H1 (cell line): ENCODE measurements at regions not wholly inside any gene's neighbourhood (a gene's known extent, or its start where the extent isn't known, plus 50 kb on each side); places are given as distances from the start of the nearest gene placed in this dataset.

Source experiments
- CTCF ChIA-PET: fragments of 300-600 bp; sonication (Branson Sonifier 250); formaldehyde crosslinking; loops from one replicate; lab custom pipeline; 2021; ENCODE audit not compliant: partially characterized antibody; lab: Charles Lee
- POLR2A ChIA-PET: fragments of 300-600 bp; sonication (Branson Sonifier 250); formaldehyde crosslinking; loops from one replicate; lab custom pipeline; 2021; ENCODE audit warnings: inconsistent platforms; ENCODE audit not compliant: partially characterized antibody; lab: Charles Lee
- DNase-seq, 2 experiments: peaks; one replicate each; pipeline versions ENCODE4 v3.0.0 to v3.0.0-alpha.2; 2010 to 2022; ENCODE audit warnings: low spot score in 2 of 2, low read depth in 1 of 2, mixed read lengths in 1 of 2
- FAIRE-seq: peaks from 2 replicates; lab custom pipeline; 2011; peaks lifted over from hg19 to GRCh38; lab: Jason Lieb, UNC
- H2AFZ ChIP-seq: 2 replicates; pipeline ENCODE4 v1.8.1; 2012; ENCODE audit warnings: low read length, inconsistent platforms
- H2AK5ac ChIP-seq: 2 replicates; pipeline ENCODE4 v1.6.1; 2013; ENCODE audit warnings: low read depth, low read length
- H2BK120ac ChIP-seq: replicated peaks from 2 replicates; pipeline ENCODE3; 2013; ENCODE audit warnings: low read depth, low read length, inconsistent platforms
- H2BK12ac ChIP-seq: 2 replicates; pipeline ENCODE4 v1.6.1; 2013; ENCODE audit warnings: low read depth, low read length
- H2BK15ac ChIP-seq: 2 replicates; pipeline ENCODE4 v1.6.1; 2013; ENCODE audit warnings: low read length
- H2BK20ac ChIP-seq: 2 replicates; pipeline ENCODE4 v1.6.1; 2013; ENCODE audit warnings: low read length
- H2BK5ac ChIP-seq: 2 replicates; pipeline ENCODE4 v1.6.1; 2013; ENCODE audit warnings: low read depth, low read length
- H3K14ac ChIP-seq: 2 replicates; pipeline ENCODE4 v1.6.1; 2013; ENCODE audit warnings: inconsistent platforms; ENCODE audit not compliant: insufficient read length
- H3K18ac ChIP-seq: 2 replicates; pipeline ENCODE4 v1.6.1; 2013; ENCODE audit warnings: low read length; ENCODE audit errors: extremely low read depth
- H3K23ac ChIP-seq: 2 replicates; pipeline ENCODE4 v1.6.1; 2013; ENCODE audit warnings: inconsistent platforms; ENCODE audit not compliant: insufficient read length
- H3K23me2 ChIP-seq: 2 replicates; pipeline ENCODE4 v1.6.1; 2013; ENCODE audit warnings: low read depth, low read length
- H3K27ac ChIP-seq: 2 replicates; pipeline ENCODE4 v1.6.1; 2011; ENCODE audit warnings: low read depth, low read length, inconsistent platforms
- H3K27me3 ChIP-seq, 4 experiments: replicated peaks in 1 of 4; 1 replicate in 1 of 4; 2 replicates in 3 of 4; pipeline versions ENCODE4 v1.6.1 to v1.8.1; 2011 to 2013; ENCODE audit warnings: low read length in 3 of 4, mild to moderate bottlenecking in 3 of 4, inconsistent platforms in 2 of 4, mixed read lengths in 2 of 4, moderate library complexity in 1 of 4; ENCODE audit not compliant: control insufficient read depth in 3 of 4, insufficient read depth in 3 of 4; ENCODE audit errors: extremely low read depth in 1 of 4
- H3K36me3 ChIP-seq, 4 experiments: 2 replicates each; pipeline versions ENCODE4 v1.6.1 to v1.8.1; 2011 to 2013; ENCODE audit warnings: mild to moderate bottlenecking in 4 of 4, low read length in 3 of 4, moderate library complexity in 2 of 4, control low read depth in 1 of 4, inconsistent platforms in 1 of 4; ENCODE audit not compliant: insufficient read depth in 4 of 4, control insufficient read depth in 2 of 4
- H3K4ac ChIP-seq: replicated peaks from 2 replicates; pipeline ENCODE3; 2013; ENCODE audit warnings: low read length, low read depth, mixed read lengths, inconsistent platforms; ENCODE audit not compliant: insufficient read length
- H3K4me1 ChIP-seq, 4 experiments: replicated peaks in 1 of 4; 1 replicate in 1 of 4; 2 replicates in 3 of 4; pipeline versions ENCODE4 v1.6.1 to v1.8.1; 2011 to 2013; ENCODE audit warnings: low read length in 3 of 4, inconsistent platforms in 2 of 4, mixed read lengths in 1 of 4; ENCODE audit not compliant: insufficient read depth in 4 of 4, control insufficient read depth in 3 of 4
- H3K4me2 ChIP-seq, 2 experiments: 2 replicates each; pipeline versions ENCODE4 v1.6.1 to v1.8.1; 2011 to 2013; ENCODE audit warnings: low read depth in 2 of 2, low read length in 2 of 2, control low read depth in 1 of 2, inconsistent platforms in 1 of 2, mild to moderate bottlenecking in 1 of 2; ENCODE audit not compliant: insufficient read depth in 1 of 2
- H3K4me3 ChIP-seq, 4 experiments: fragments of 200-600, 300-600 bp in 1 of 4; sonication (generic), shearing (Covaris generic), sonication (Bioruptor Twin) in 1 of 4; 2 replicates each; pipeline versions ENCODE4 v1.5.1 to v1.8.1; 2011 to 2016; ENCODE audit warnings: low read length in 4 of 4, low read depth in 3 of 4, control low read depth in 2 of 4, inconsistent platforms in 2 of 4, mild to moderate bottlenecking in 2 of 4, mixed read lengths in 1 of 4, moderate library complexity in 1 of 4; ENCODE audit not compliant: insufficient read depth in 2 of 4; ENCODE audit errors: extremely low read depth in 1 of 4
- H3K56ac ChIP-seq: replicated peaks from 2 replicates; pipeline ENCODE3; 2013; ENCODE audit warnings: low read depth, mild to moderate bottlenecking, mixed read lengths, low read length, inconsistent platforms; ENCODE audit not compliant: insufficient read length
- H3K79me1 ChIP-seq: 2 replicates; pipeline ENCODE4 v1.6.1; 2013; ENCODE audit warnings: low read depth, low read length, control low read depth
- H3K79me2 ChIP-seq, 2 experiments: 2 replicates each; pipeline versions ENCODE4 v1.6.1 to v1.8.1; 2012 to 2013; ENCODE audit warnings: low read length in 2 of 2, mild to moderate bottlenecking in 2 of 2, inconsistent platforms in 1 of 2; ENCODE audit not compliant: insufficient read depth in 2 of 2, control insufficient read depth in 1 of 2
- H3K9ac ChIP-seq, 4 experiments: replicated peaks in 1 of 4; 1 replicate in 1 of 4; 2 replicates in 3 of 4; pipeline versions ENCODE4 v1.6.1 to v1.8.1; 2011 to 2013; ENCODE audit warnings: low read depth in 3 of 4, low read length in 3 of 4, control low read depth in 2 of 4, mild to moderate bottlenecking in 2 of 4, moderate library complexity in 2 of 4, inconsistent platforms in 1 of 4; ENCODE audit errors: extremely low read depth in 1 of 4
- H3K9me3 ChIP-seq, 2 experiments: 2 replicates each; pipeline versions ENCODE4 v1.6.1 to v1.8.1; 2012 to 2013; ENCODE audit warnings: mild to moderate bottlenecking in 2 of 2, moderate library complexity in 2 of 2, control low read depth in 1 of 2, inconsistent platforms in 1 of 2, low read depth in 1 of 2, low read length in 1 of 2, mixed read lengths in 1 of 2; ENCODE audit not compliant: insufficient read depth in 2 of 2
- H4K20me1 ChIP-seq, 2 experiments: replicated peaks in 1 of 2; 2 replicates each; pipeline versions ENCODE3 to v1.8.1; 2011 to 2013; ENCODE audit warnings: inconsistent platforms in 2 of 2, low read length in 2 of 2, mild to moderate bottlenecking in 1 of 2; ENCODE audit not compliant: insufficient read depth in 2 of 2, control insufficient read depth in 1 of 2
- H4K5ac ChIP-seq: 2 replicates; pipeline ENCODE4 v1.6.1; 2013; ENCODE audit warnings: low read length, low read depth, mixed read lengths, inconsistent platforms; ENCODE audit not compliant: insufficient read length
- H4K8ac ChIP-seq: 2 replicates; pipeline ENCODE4 v1.8.0; 2013; ENCODE audit warnings: mild to moderate bottlenecking, moderate library complexity, low read length, inconsistent platforms; ENCODE audit not compliant: insufficient read depth; ENCODE audit errors: extremely low read depth
- H4K91ac ChIP-seq: replicated peaks from 2 replicates; pipeline ENCODE3; 2013; ENCODE audit warnings: low read length, mixed read lengths, inconsistent platforms; ENCODE audit not compliant: insufficient read length
- BACH1 ChIP-seq: IDR thresholded peaks from 2 replicates; pipeline ENCODE4 v1.6.1; 2012; ENCODE audit warnings: low read length, improper control_type of control experiment
- BRCA1 ChIP-seq: IDR thresholded peaks from 2 replicates; pipeline ENCODE4 v1.6.1; 2012; ENCODE audit warnings: low read depth, low read length, improper control_type of control experiment
- CBX5 ChIP-seq: fragments of 300-800, 300-1000 bp; sonication (generic); IDR thresholded peaks from 2 replicates; pipeline ENCODE4 v1.7.1; 2016; ENCODE audit warnings: antibody characterized with exemption, low read length, low read depth
- CHD2 ChIP-seq: IDR thresholded peaks from 2 replicates; pipeline ENCODE4 v1.6.1; 2012; ENCODE audit warnings: low read length, improper control_type of control experiment
- KDM1A ChIP-seq: fragments of 200-600, 300-600 bp; sonication (generic); IDR thresholded peaks from 2 replicates; pipeline ENCODE4 v1.7.1; 2016; ENCODE audit warnings: mild to moderate bottlenecking, low read length, borderline replicate concordance
- NANOG ChIP-seq: IDR thresholded peaks from 2 replicates; pipeline ENCODE4 v1.6.1; 2011; ENCODE audit warnings: low read length, low read depth, mild to moderate bottlenecking, inconsistent platforms; ENCODE audit not compliant: insufficient read depth, poor library complexity, severe bottlenecking
- POLR2A ChIP-seq, 2 experiments: IDR thresholded peaks; 1 replicate in 1 of 2; 2 replicates in 1 of 2; pipeline ENCODE4 v1.6.1; 2011; ENCODE audit warnings: low read depth in 2 of 2, low read length in 2 of 2, mild to moderate bottlenecking in 2 of 2; ENCODE audit errors: control extremely low read depth in 1 of 2
- POU5F1 ChIP-seq: IDR thresholded peaks from 2 replicates; pipeline ENCODE4 v1.6.1; 2011; ENCODE audit warnings: low read depth, mild to moderate bottlenecking, low read length, moderate library complexity
- RBBP5 ChIP-seq: IDR thresholded peaks from 2 replicates; pipeline ENCODE4 v1.7.1; 2012; ENCODE audit warnings: low read depth, mild to moderate bottlenecking, inconsistent platforms, low read length, moderate library complexity, borderline replicate concordance
- TAF7 ChIP-seq: optimal IDR thresholded peaks from 2 replicates; pipeline ENCODE3; 2011; ENCODE audit warnings: low read depth, mild to moderate bottlenecking, inconsistent platforms, low read length, moderate library complexity, borderline replicate concordance
- WGBS, 2 experiments: shearing (Covaris generic) in 1 of 2; methylation state at CpG; one replicate each; pipeline versions ENCODE4 v1.1.6 to v1.1.7; 2013 to 2015; ENCODE audit warnings: low lambda C conversion rate in 2 of 2, mixed read lengths in 2 of 2, inconsistent platforms in 1 of 2, low coverage in 1 of 2, missing lambda C conversion rate in 1 of 2; ENCODE audit not compliant: insufficient replicate concordance in 2 of 2, insufficient coverage in 1 of 2, insufficient read length in 1 of 2; ENCODE audit errors: extremely low coverage in 1 of 2, missing lambda C conversion rate in 1 of 2; 5-methylcytosine and 5-hydroxymethylcytosine counted together
- TF ChIP-seq, protein P1 (sequence below): IDR thresholded peaks from 2 replicates; pipeline ENCODE4 v1.6.1; 2012; ENCODE audit warnings: low read length, inconsistent platforms

DNA sequence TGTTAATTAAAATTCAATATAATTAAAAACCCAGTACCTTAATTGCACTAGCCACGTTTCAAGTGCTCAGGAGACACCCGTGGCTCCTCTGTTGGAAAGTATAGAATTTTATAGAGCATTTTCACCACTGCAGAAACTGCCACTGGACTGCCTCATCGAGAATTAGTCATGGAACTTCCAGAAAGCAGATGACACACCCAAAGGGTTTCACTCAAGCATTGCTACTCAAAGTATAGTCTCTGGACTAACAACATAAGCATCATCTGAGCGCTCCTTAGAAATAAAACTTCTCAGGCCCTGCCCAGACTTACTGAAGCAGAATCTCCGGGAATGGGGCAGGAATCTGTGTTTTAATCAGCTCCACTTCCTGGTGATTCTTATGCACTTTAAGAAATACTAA lies 63.5 kb upstream of the GPR139 start:
- no peaks in the 10 kb centered on the region; the same call in 1 of the 2 replicates for H3K23me2 ChIP-seq
- H3K18ac ChIP-seq = no peak overlapping the region
- H4K20me1 ChIP-seq = no peaks in the 10 kb centered on the region
- peaks cover 0 to 1% of the 10 kb centered on the region in 2 experiments; a peak in 1 of 4 replicates for H3K9me3 ChIP-seq
- no peaks in the 10 kb centered on the region for H3K27me3 ChIP-seq
- no peak overlapping the region for H4K5ac ChIP-seq
- H3K27ac ChIP-seq = no peak overlapping the region
- no peak overlapping the region for H2AFZ ChIP-seq
- WGBS, 2 experiments = 84% methylated on average over 5 of the region's 5 CpGs; no CpG with 5 or more reads in 1 of the 2 experiments
- POLR2A ChIA-PET = no interaction called here
- no peak overlapping the region for H3K23ac ChIP-seq
- H2AK5ac ChIP-seq = no peak overlapping the region
- no peak overlapping the region for H2BK12ac ChIP-seq
- no peak overlapping the region for H3K9ac ChIP-seq
- H3K4me1 ChIP-seq = no peaks in the 10 kb centered on the region
- no peak for DNase-seq
- H3K79me1 ChIP-seq = no peaks in the 10 kb centered on the region
- no peak overlapping the region for H2BK120ac ChIP-seq
- no peak overlapping the region for H2BK15ac ChIP-seq
- CTCF ChIA-PET = interaction anchor here (1.6 kb wide), 1 partner anchor 163 kb away, joined by 4 read pairs; no protein-coding TSS in a partner anchor
- no peak for TF ChIP-seq CHD2
- TF ChIP-seq BACH1 = no peak
- no peak for TF ChIP-seq RBBP5
- TF ChIP-seq BRCA1 = no peak
- TF ChIP-seq TAF7 = no peak
- TF ChIP-seq, protein P1, sequence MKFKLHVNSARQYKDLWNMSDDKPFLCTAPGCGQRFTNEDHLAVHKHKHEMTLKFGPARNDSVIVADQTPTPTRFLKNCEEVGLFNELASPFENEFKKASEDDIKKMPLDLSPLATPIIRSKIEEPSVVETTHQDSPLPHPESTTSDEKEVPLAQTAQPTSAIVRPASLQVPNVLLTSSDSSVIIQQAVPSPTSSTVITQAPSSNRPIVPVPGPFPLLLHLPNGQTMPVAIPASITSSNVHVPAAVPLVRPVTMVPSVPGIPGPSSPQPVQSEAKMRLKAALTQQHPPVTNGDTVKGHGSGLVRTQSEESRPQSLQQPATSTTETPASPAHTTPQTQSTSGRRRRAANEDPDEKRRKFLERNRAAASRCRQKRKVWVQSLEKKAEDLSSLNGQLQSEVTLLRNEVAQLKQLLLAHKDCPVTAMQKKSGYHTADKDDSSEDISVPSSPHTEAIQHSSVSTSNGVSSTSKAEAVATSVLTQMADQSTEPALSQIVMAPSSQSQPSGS = no peak
- TF ChIP-seq CBX5 = no peak
- no peak for TF ChIP-seq KDM1A
- TF ChIP-seq NANOG = no peak
- TF ChIP-seq POU5F1 = no peak
- TF ChIP-seq POLR2A (IDR thresholded peaks at IDR 0.05; ENCODE audit: control extremely low read depth in 1 of 2, low read depth in 2 of 2, low read length in 2 of 2) = no peak
- TF ChIP-seq, all 59 proteins: peak for 0
- FAIRE-seq = no peak
- Histone ChIP-seq H3K79me2 (no peaks in the 10 kb centered on the region), H3K4me3 (no peak overlapping the region), H3K4me2 (no peak overlapping the region), H4K91ac (no peak overlapping the region), H3K36me3 (no peaks in the 10 kb centered on the region), H2BK5ac (no peak overlapping the region), H2BK20ac (no peak overlapping the region), H3K14ac (no peak overlapping the region), H3K56ac (no peak overlapping the region), H3K4ac (no peak overlapping the region), H4K8ac (no peak overlapping the region)
